Tibial nerve (tissue), 3 donors: ENCODE measurements at regions not wholly inside any gene's neighbourhood (a gene's known extent, or its start where the extent isn't known, plus 50 kb on each side); places are given as distances from the start of the nearest gene placed in this dataset.

ENCODE experiments used
- CTCF ChIP-seq, 5 experiments: fragments of 200-600 bp in 3 of 5; fragments of 450-650 bp in 2 of 5; sonication (generic) in 3 of 5; IDR thresholded peaks; one replicate each; pipeline ENCODE4 v1.5.1; 2016 to 2019; ENCODE audit warnings: antibody characterized with exemption in 5 of 5, mild to moderate bottlenecking in 3 of 5, moderate library complexity in 2 of 5
- POLR2A ChIP-seq, 2 donors: fragments of 450-650 bp; IDR thresholded peaks; one replicate each; pipeline ENCODE4 v1.6.1; 2017; ENCODE audit warnings: antibody characterized with exemption in 2 of 2, mild to moderate bottlenecking in 2 of 2, moderate library complexity in 2 of 2

- TF ChIP-seq CTCF (IDR thresholded peaks at IDR 0.05) (no peak), POLR2A (IDR thresholded peaks at IDR 0.05) (no peak)
Observed at GRCh38 chr9:29514336-29514735, 1941.1 kb upstream of the C9orf72 start.
